Activated CD4-positive, alpha-beta T cell treated with anti-CD3 and anti-CD28 coated beads, Interleukin-2, Interleukin-4, amounts not matched to agents 100 ng/mL and 50 ng/mL, durations not matched to agents 16 hours and 8 hours (primary cell): ENCODE measurements at regions not wholly inside any gene's neighbourhood (a gene's known extent, or its start where the extent isn't known, plus 50 kb on each side); places are given as distances from the start of the nearest gene placed in this dataset.
"Not testable (repeated sequence)": the region's sequence is repeated elsewhere in the genome, so short reads cannot be mapped to it uniquely, and the experiment has no call there.

Source experiments
- DNase-seq: peaks from one replicate; pipeline ENCODE4 v3.0.0-alpha.2; 2020; ENCODE audit warnings: low spot score

DNA sequence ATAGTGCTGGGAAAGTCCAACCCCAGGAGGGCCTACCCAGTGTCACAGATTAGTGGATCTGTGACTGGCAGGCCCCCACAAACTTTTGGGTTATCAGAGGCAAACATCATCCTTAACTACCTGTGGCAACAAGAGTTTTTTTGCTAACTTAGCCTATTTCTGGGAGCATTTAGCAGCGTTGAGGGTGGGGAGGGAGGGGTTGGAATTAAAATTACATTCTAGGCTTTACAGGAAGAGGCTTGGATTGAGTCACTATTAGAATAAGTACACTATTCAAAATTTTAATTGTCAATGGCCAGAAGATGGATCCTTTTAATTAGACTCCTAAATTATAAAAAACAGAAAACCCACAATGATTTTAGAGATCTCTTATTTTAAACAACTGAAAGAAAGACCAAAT, 267.9 kb upstream of the NPSR1 start:
- no peak for DNase-seq

DNA sequence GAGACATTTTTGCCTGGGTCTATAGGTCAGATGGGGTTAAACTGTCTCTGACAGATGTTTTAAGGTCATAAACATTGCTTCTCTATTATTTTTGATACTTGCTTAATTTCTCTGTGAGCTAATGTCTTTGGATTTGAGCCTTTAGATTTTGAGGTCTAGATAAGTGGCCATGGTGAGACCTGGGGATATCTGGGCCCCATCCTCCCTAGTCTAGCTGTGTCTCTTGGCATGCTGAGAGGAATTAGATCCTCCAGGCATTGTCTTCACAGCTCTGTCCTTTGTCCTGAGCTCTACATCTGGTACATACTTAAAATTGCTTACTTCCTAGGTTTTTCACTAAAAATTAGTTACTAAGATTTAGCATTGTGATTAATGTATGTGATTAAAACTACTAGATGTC, 265.0 kb upstream of the NPSR1 start:
- no peak for DNase-seq

DNA sequence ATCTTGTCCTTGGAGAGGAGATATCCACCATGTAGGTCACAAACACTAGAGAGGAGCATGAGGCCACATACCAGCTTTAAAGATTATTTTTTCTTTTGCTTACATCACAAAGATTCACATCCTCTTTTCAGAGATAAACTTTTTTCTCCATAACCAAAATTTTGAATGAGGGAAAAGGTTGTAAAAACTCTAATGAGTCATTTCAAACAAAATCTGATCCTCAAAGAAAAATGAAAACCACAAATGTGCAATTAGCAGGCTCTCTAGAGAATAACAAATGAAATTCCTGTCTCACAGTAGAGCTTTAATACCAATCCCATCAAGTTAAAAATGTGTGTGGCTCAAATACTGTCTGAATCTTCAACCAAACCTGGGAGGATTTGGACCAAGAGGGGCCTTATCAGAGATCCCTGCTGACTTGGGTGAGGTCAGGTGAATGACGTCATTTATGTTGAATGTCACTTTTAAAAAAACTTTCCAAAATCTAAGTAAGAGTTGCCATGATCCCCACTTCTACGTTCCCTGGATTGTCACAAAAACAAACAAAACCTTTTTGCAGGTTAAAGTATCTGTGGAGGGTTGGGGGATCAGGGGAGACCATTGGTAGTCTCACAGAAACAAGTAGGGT, 261.5 kb upstream of the NPSR1 start:
- no peak for DNase-seq

DNA sequence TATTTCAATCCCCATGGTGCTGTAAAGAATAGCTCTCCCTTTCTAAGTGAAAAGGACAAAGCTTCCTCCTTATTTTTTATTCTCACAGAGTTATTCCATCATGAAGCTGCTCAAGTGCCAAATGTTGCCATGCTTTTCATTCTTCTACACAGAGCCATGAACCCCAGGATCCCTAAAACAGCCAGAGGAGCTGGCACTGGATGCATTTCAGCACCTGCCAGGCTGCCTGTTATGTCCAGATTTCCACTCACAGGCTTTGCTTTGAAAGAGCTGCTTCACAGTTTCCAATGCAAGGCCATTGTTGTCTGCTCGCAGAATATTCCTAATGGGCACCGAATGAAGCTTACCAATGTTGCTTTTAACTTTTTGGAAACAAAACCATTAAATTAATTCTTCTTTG, 256.2 kb upstream of the NPSR1 start:
- DNase-seq: no peak

DNA sequence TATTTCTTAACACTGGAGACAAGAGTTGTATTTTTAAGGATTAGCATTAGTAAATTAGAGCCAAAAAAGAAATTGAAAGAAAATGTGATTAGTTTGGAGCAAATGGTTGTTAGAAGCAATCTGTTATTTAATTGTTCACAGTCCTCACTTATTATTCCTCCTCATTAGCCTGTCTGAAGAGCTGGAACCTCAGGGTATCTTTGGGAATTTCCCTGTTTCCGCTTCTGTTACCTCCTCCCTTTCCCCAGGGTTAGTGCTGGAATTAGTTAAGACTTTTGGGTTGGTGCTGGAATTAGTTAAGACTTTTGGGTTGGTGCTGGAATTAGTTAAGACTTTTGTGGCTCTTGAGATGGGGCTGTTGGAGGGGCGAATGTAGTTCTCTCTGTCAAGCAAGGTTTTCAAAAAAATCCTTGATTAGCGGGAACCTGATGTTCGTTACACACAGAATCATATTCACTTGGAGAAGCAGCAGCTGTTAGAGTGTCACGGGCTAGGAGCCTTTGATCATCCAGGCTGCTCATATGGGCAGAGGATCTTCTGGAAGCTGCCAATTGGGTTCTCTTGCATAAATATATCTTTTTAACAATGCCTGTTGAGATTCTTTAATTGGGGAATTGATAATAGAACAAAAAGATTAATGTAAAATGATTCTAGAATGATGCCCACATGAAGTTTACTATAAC, 251.0 kb upstream of the NPSR1 start:
- DNase-seq: no peak

DNA sequence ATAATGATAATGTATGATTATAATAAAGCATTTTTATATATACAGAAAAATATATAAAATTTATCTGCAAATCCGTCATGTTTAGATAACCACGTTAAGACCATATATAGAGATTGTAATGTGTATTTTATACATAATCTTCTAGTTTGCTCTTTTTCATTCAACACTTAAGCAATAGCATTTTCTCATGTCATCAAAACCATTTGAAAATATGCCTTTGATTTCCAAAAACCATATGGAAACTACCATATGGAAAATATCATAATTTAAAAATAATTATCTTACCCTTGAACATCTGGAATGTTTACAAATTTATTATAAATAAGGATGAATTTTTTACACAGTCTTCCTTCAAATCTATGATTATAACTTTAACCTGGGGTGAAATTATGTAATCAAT, 250.4 kb upstream of the NPSR1 start:
- no peak for DNase-seq

DNA sequence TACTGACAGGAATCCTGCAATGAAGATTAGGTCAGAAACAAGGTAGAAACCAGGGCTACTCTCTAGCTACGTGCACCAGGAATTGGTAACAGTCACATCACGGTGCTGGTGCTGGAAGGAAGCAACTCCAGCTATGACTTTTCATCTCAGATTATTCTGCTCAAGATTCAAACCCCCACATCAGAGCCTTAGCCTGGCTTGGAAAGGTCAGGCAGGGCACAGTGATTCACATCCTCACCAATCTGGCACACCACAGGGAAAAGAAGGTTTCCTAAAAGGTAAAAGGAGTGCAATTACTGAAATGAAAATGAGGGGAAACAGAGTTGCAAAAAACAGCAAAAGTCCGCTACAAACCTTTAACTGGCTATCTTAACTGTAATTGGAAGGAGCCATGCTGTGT, 240.2 kb upstream of the NPSR1 start:
- DNase-seq: no peak

DNA sequence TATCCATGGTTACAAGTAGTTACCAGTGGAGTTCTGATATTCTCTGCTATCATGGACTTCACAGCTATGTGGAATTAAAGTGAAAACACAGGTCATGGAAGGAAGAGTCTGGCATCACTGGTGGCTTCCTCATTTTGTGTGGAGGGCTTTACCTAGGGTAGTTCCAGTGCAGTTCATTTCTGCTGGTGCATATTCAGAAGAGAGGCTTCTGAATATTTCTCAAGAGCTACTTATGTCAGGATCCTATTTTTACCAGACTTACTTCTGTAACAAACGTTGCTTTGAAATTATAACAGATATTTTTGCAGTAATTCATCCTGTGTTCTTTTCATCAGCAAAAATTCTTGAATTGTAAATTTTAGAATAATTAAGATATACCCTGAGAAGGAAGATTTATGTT, 236.5 kb upstream of the NPSR1 start:
- DNase-seq: no peak

DNA sequence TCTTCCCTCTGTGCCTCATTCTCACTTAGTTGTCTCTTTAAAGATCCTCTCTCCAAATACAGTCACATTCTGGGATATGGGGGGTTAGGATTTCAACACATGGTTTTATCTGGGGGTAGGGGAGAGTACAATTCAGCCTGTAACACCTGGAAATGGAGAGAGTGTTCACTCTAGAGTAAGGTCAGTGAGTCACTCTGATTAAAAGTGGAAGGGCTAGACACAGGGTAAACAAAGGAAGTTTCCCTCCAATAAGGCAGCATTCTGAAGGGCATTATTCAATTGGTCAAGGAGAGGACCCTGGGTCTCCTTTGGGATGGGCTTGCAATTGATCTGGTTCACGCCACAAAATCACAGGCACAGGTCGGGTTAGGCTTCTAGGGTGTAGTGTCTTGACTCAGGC, 232.8 kb upstream of the NPSR1 start:
- DNase-seq: no peak

DNA sequence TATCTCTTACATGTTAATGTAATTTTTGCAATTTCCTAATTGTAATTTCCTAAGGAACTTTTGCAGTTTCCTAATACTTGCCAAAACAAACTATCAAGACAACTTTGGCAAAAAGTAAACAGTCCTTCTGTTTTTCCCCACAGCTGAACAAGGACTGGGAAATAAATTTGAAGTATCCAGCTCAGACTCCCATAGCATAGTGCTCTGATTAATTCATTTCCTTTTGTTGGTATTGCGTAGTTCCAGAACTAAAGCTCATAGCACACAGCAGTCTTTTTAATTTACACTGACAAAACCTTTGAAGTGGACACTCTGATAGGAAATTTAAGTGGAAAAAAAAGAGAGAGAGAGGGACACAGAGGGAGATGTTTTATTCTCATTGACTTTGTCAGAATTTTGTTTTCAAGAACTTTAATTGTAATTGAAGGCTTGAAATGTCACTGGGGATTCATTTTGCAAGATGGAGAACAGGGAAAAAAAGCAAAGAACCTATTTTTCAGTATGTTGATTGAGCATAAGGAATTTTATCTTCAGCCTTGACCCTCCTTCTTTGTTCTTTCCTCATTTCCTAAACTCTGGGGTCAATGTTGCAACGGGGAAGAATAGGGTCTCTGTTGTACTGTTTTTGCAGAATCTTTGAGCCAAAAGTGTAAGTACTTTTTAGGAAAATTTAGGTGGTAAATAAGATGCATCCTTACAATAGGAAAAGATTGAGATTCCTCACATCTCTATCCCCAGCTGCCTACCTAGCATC, 232.2 kb upstream of the NPSR1 start:
- no peak for DNase-seq

DNA sequence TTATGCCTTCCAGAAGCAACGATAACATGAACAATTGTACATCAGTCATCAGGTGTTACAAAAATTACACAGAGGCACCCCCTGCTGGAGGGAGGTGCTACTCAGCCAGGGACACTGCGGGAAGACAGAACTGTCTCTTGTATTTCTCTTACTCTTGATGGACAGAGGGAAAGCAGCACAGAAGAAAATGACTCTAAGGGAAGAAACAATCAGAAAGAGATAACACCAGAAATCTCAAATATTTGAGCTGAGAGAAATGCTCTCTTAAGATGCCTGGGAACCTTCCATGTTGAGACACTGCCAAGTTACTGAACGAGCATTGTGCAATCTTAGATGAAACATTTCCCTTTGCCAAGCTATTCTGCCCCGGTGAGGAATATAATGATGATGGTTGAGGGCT, 227.6 kb upstream of the NPSR1 start:
- DNase-seq: no peak

DNA sequence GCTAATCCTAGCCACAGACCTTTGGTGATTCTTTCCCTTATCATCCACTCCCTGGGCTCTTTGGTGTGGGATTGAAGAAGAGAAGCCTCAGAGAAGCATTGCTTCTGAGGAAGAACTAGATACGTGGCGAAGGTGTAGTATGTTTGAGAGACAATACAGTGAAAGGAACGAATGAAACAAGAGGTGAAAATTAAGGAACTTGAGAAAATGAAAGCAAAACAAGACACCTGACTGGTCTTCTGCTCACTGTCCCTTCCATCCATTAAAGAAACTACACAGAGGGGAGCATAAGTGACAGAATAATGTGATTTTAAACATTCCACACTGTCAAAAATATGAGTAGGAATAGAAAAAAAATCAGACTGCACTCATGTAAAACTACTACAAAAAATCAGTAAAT, 219.6 kb upstream of the NPSR1 start:
- no peak for DNase-seq

DNA sequence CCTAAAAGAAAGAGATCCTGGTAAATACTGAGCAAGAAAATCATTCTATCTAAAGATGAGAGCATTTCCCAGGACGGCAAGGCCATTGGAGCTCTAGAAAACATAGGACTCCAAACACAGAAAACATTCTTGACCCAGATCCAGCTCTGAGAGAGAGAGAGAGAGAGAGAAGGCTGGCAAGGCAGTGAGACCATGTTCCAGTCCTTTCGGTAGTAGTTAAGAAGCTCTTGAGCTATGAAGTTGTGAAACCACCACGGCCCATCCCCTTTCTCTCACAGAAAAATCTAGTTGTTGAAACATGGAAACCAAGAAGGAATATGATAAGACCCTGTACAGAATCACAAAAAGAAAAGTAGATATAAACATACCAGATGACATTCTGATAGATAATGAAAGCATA, 212.4 kb upstream of the NPSR1 start:
- no peak for DNase-seq

DNA sequence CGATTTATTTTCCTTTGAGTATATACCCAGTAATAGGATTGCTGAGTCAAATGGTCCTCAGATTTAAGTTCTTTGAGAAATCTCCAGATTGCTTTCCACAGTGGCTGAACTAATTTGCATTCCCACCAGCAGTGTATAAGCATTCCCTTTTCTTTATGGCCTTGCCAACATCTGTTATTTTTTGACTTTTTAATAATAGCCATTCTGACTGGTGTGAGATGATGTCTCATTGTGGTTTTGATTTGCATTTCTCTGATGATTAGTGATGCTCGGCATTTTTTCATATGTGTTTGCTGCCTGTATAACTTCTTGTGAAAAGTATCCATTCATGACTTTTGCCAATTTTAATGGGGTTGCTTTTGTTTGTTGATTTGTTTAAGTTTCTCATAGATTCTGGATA, 209.5 kb upstream of the NPSR1 start:
- DNase-seq: not testable (repeated sequence)

DNA sequence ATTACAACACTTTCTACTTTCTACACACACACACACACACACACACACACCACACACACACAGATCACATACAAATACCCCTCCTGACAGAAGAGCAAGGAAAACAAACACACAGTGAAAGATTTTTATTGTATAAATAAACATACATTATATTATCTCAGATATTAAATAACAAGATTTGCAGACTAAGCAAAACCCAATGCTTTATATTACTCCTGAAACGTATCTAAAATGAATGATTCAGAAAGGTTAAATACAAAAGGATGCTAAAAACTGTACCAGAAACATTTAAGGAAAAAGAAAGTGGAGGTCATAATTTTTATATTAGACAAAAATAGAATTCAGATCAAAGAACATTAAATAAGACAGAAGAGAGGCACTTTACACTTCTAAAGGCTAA, 208.3 kb upstream of the NPSR1 start:
- no peak for DNase-seq

DNA sequence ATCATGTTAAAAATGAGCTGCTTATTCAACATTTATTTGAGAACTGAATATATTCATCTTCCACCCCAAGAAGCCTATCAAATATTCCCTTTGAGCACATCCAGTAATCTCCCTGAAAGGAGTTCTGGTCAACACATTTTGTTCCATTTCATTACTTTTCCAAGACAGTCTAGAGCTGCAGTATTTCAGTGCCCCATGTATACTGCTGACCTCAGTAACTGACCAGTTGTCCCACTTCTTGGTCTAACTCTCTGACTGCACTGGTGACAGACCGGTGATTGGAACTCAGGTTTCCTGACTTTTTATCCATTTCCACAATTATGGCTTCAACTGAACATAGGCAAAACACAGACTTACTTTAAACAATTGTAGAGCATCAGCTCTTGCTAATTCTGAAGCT, 206.8 kb upstream of the NPSR1 start:
- DNase-seq: no peak

DNA sequence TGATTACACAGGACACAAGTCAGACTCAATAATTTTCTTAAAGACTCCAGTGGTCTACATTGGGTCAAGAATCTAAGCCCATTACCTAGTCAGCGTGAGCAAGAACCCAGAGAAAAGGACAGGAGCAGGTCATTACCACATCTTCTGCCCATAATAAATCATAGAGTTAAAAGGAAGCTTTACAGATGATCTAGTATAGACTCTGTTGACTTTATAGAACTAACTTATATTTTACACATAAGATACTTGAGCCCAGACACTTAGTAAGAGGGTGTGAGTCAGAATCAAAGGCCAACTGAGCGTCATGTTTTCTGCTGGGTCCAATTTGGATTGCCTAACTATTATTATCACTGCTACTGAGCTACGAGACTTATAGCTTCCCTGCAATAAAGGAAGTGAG, 206.1 kb upstream of the NPSR1 start:
- DNase-seq: no peak

DNA sequence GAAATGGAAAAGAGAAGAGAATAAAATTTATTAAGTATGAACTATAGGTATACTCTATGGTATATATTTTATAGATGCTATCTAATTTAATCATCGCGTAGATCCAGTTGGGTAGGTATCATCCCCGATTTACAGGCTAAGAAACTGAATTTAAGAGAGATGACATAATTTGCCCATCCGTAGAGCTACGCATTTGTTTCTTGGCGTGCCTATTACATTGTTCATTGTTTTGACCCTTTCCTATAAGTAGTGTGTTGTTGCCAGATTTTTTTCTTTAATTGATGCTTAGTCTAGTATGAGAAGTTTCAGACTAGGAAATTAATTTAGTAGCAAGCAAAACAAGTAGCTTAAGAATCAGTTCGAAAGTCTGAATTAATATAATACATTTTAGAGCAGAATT, 205.7 kb upstream of the NPSR1 start:
- no peak for DNase-seq

DNA sequence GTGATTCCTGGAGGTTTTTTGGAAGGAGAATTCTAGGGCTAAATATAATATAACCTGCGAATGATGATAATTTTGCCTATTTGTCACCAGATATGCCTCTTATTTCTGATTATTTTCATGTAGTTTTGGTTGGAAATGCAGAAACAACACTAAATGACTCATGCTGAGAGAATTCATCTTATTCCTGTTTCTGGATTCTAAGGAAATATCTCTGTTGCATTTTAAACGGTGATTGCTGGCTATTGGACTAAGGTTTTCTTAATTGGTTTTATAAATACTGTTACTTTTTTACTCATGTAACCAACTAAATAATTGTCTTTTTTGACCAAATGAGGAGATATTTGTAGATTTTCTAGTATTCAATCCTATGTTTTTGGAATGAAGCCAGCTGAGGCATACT, 204.9 kb upstream of the NPSR1 start:
- DNase-seq: no peak

DNA sequence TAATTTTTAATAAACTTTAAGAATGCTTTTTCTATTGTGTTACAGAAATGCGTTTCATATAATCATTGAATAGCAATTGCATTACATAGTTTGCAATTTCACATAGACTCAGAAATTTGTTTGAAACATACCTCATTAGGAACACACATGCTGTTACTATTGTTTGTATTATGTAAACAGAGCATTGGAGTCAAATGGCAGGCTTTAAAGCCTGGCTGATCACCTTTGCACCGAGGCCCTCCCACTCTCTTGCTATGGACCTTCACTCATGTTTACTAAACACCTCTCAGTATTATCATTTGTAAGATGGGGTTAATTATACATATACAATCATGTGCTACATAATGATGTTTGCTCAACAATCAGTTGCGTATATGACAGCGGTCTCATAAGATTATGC, 203.6 kb upstream of the NPSR1 start:
- DNase-seq: no peak

DNA sequence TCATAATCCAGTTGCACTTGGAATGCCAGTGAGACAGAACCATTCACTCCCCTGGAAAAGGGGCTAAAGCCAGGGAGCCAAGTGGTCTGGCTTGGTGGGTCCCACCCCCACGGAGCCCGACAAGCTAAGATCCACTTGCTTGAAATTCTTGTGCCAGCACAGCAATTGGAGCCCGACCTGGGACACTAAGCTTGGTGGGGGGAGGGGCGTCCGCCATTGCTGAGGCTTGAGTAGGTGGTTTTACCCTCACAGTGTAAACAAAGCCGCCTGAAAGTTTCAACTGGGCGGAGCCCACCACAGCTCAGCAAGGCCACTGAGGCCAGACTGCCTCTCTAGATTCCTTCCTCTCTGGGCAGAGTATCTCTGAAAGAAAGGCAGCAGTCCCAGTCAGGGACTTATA, 200.7 kb upstream of the NPSR1 start:
- no peak for DNase-seq

DNA sequence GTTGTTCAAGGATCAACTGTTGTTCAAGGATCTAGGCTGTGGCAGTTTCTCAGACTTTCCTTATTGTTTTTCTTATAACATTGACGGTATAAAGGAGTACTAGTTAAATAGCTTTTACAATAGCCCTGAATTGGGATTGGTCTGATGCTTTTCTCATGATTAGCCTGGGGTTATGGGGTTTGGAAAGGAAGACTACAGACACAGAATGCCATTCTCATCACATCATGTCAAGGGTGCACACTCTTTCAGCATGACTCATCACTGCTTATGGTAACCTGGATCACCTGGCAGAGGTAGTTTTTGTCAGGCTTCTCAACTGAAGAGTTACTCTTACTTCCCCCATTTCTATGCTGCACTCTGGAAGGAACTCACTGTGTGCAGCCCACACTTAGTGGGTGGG, 194.2 kb upstream of the NPSR1 start:
- no peak for DNase-seq

DNA sequence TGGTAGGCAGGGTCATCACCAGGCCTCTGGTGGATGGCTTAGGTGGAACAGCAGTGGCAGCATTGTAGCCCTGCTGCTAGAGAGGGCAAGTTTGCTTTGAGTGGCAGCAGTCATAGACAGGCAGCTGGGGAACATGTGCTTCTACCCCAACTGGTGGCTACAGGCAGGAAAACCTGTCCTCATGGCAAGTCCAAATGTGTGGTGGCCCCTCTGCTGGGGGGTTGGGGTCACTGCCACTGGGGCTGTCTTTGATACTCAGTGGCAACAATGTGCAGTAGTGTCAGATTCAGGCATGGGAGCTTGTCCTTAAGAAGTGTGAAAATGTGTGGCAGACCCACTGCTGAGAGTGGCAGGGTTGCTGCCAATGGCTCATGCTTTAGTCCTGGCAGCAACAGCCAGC, 186.2 kb upstream of the NPSR1 start:
- no peak for DNase-seq

DNA sequence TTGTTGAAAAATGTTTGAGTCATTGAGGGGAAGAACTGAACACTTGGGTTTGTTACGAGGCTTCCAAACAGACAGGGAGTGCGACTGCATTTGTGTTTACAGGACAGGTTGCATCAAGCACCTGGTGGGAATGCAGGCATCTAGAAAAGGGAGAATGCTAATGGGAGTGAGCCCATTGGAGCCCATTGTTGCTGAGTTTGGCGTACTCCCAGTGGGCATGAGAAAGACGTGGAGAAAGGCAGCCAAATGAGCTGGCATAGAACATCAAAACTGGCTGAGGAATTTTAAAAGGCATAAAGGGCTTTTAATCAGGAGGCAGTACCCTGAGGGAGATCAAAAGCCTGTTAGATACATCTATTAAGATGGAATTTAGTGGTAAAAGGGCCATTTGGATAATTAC, 171.6 kb upstream of the NPSR1 start:
- DNase-seq: no peak
